ENCODE measurements at regions not wholly inside any gene's neighbourhood (a gene's known extent, or its start where the extent isn't known, plus 50 kb on each side); places are given as distances from the start of the nearest gene placed in this dataset.

- Histone ChIP-seq H3K27me3 (replicated peaks; ENCODE audit: insufficient read depth) (no peaks in the 10 kb centered on the region), H2AFZ (no peak overlapping the region), H3K36me3 (ENCODE audit: low read depth) (no peaks in the 10 kb centered on the region), H3K9me2 (ENCODE audit: insufficient read depth) (no peaks in the 10 kb centered on the region; the same call in 1 of the 2 replicates), H3K4me3 (no peak overlapping the region), H3K4me1 (ENCODE audit: insufficient read depth) (no peaks in the 10 kb centered on the region), H3K9ac (no peak overlapping the region), H4K20me1 (ENCODE audit: insufficient read depth) (no peaks in the 10 kb centered on the region), H3K9me3 (ENCODE audit: low read depth) (no peaks in the 10 kb centered on the region), H3K4me2 (ENCODE audit: unreplicated experiment) (no peak overlapping the region), H3K79me2 (ENCODE audit: insufficient read depth) (no peaks in the 10 kb centered on the region), H3K27ac (no peak overlapping the region), H3F3A (ENCODE audit: insufficient read depth) (no peaks in the 10 kb centered on the region)
- TF ChIP-seq EZH2 (IDR thresholded peaks at IDR 0.05; ENCODE audit: insufficient read depth, poor library complexity, severe bottlenecking) (no peak), EZH2phosphoT487 (IDR thresholded peaks at IDR 0.05; ENCODE audit: insufficient read depth, low read depth) (no peak)
- in situ Hi-C loops (cut with MboI): no loop called here
- WGBS, 2 experiments (ENCODE audit: low coverage in 1 of 2, low lambda C conversion rate in 2 of 2, missing lambda C conversion rate in 2 of 2): 70 to 77% methylated on average over 5 of the region's 5 CpGs
- DNase-seq: no peak
These were observed 167.1 kb upstream of the DAB1 start for GRCh38 chr1:57590978-57591377.

GRCh38 chr1:57586842-57587241 is 163.0 kb upstream of the DAB1 start:
- no peaks in the 10 kb centered on the region for H3K36me3 ChIP-seq (ENCODE audit: low read depth)
- no peak overlapping the region for H3K9ac ChIP-seq
- no peaks in the 10 kb centered on the region for H3K79me2 ChIP-seq (ENCODE audit: insufficient read depth)
- DNase-seq: no peak
- H2AFZ ChIP-seq: no peak overlapping the region
- no peaks in the 10 kb centered on the region for H3F3A ChIP-seq (ENCODE audit: insufficient read depth)
- in situ Hi-C loops (cut with MboI): no loop called here
- H3K27ac ChIP-seq: no peak overlapping the region
- no peaks in the 10 kb centered on the region for H3K4me1 ChIP-seq (ENCODE audit: insufficient read depth)
- no peaks in the 10 kb centered on the region; the same call in 1 of the 2 replicates for H3K9me2 ChIP-seq (ENCODE audit: insufficient read depth)
- no peaks in the 10 kb centered on the region for H3K27me3 ChIP-seq (replicated peaks; ENCODE audit: insufficient read depth)
- no peak overlapping the region for H3K4me3 ChIP-seq
- no peaks in the 10 kb centered on the region for H4K20me1 ChIP-seq (ENCODE audit: insufficient read depth)
- H3K9me3 ChIP-seq (ENCODE audit: low read depth): no peaks in the 10 kb centered on the region
- TF ChIP-seq EZH2phosphoT487 (IDR thresholded peaks at IDR 0.05; ENCODE audit: insufficient read depth, low read depth): no peak
- no peak for TF ChIP-seq EZH2 (IDR thresholded peaks at IDR 0.05; ENCODE audit: insufficient read depth, poor library complexity, severe bottlenecking)
- H3K4me2 ChIP-seq (ENCODE audit: unreplicated experiment): no peak overlapping the region

GRCh38 chr1:57578680-57579079 is 154.8 kb upstream of the DAB1 start:
- in situ Hi-C loops (cut with MboI): no loop called here
- no peaks in the 10 kb centered on the region for H3F3A ChIP-seq (ENCODE audit: insufficient read depth)
- no peaks in the 10 kb centered on the region for H3K27me3 ChIP-seq (replicated peaks; ENCODE audit: insufficient read depth)
- no peak for DNase-seq
- H3K4me1 ChIP-seq (ENCODE audit: insufficient read depth): no peaks in the 10 kb centered on the region
- no peaks in the 10 kb centered on the region for H3K79me2 ChIP-seq (ENCODE audit: insufficient read depth)
- H3K9me3 ChIP-seq (ENCODE audit: low read depth): no peaks in the 10 kb centered on the region
- H2AFZ ChIP-seq: no peak overlapping the region
- TF ChIP-seq EZH2 (IDR thresholded peaks at IDR 0.05; ENCODE audit: insufficient read depth, poor library complexity, severe bottlenecking) (no peak), EZH2phosphoT487 (IDR thresholded peaks at IDR 0.05; ENCODE audit: insufficient read depth, low read depth) (no peak)
- no peak overlapping the region for H3K9ac ChIP-seq
- no peak overlapping the region for H3K4me2 ChIP-seq (ENCODE audit: unreplicated experiment)
- no peaks in the 10 kb centered on the region for H4K20me1 ChIP-seq (ENCODE audit: insufficient read depth)
- no peak overlapping the region for H3K4me3 ChIP-seq
- H3K36me3 ChIP-seq (ENCODE audit: low read depth): no peaks in the 10 kb centered on the region
- no peaks in the 10 kb centered on the region for H3K9me2 ChIP-seq (ENCODE audit: insufficient read depth)
- no peak overlapping the region for H3K27ac ChIP-seq

GRCh38 chr1:57578099-57578498 is 154.2 kb upstream of the DAB1 start:
- Histone ChIP-seq H3K79me2 (ENCODE audit: insufficient read depth) (no peaks in the 10 kb centered on the region), H3F3A (ENCODE audit: insufficient read depth) (no peaks in the 10 kb centered on the region), H3K9ac (no peak overlapping the region), H3K9me2 (ENCODE audit: insufficient read depth) (no peaks in the 10 kb centered on the region), H3K4me2 (ENCODE audit: unreplicated experiment) (no peak overlapping the region), H4K20me1 (ENCODE audit: insufficient read depth) (no peaks in the 10 kb centered on the region), H3K36me3 (ENCODE audit: low read depth) (no peaks in the 10 kb centered on the region), H3K9me3 (ENCODE audit: low read depth) (no peaks in the 10 kb centered on the region), H3K27ac (no peak overlapping the region), H3K27me3 (replicated peaks; ENCODE audit: insufficient read depth) (no peaks in the 10 kb centered on the region), H2AFZ (no peak overlapping the region), H3K4me1 (ENCODE audit: insufficient read depth) (no peaks in the 10 kb centered on the region), H3K4me3 (no peak overlapping the region)
- in situ Hi-C loops (cut with MboI): no loop called here
- no peak for DNase-seq
- WGBS, 2 experiments (ENCODE audit: low coverage in 1 of 2, low lambda C conversion rate in 2 of 2, missing lambda C conversion rate in 2 of 2): 13 to 28% methylated on average over 2 of the region's 2 CpGs
- TF ChIP-seq EZH2 (IDR thresholded peaks at IDR 0.05; ENCODE audit: insufficient read depth, poor library complexity, severe bottlenecking) (no peak), EZH2phosphoT487 (IDR thresholded peaks at IDR 0.05; ENCODE audit: insufficient read depth, low read depth) (no peak)

- no peak overlapping the region for H2AFZ ChIP-seq
These were observed 152.9 kb upstream of the DAB1 start for GRCh38 chr1:57576756-57577155.

More at GRCh38 chr1:57576756-57577155, 152.9 kb upstream of the DAB1 start:
- in situ Hi-C loops (cut with MboI): no loop called here
- no peaks in the 10 kb centered on the region for H3K9me2 ChIP-seq (ENCODE audit: insufficient read depth)
- H3F3A ChIP-seq (ENCODE audit: insufficient read depth): no peaks in the 10 kb centered on the region
- no peak for DNase-seq
- H3K9ac ChIP-seq: no peak overlapping the region
- no peak overlapping the region for H3K27ac ChIP-seq
- H4K20me1 ChIP-seq (ENCODE audit: insufficient read depth): no peaks in the 10 kb centered on the region
- H3K4me3 ChIP-seq: no peak overlapping the region
- H3K36me3 ChIP-seq (ENCODE audit: low read depth): no peaks in the 10 kb centered on the region
- TF ChIP-seq EZH2 (IDR thresholded peaks at IDR 0.05; ENCODE audit: insufficient read depth, poor library complexity, severe bottlenecking): no peak
- no peak for TF ChIP-seq EZH2phosphoT487 (IDR thresholded peaks at IDR 0.05; ENCODE audit: insufficient read depth, low read depth)
- 36 to 38% methylated on average over 6 of the region's 6 CpGs for WGBS, 2 experiments (ENCODE audit: low coverage in 1 of 2, low lambda C conversion rate in 2 of 2, missing lambda C conversion rate in 2 of 2)
- H3K27me3 ChIP-seq (replicated peaks; ENCODE audit: insufficient read depth): no peaks in the 10 kb centered on the region
- no peaks in the 10 kb centered on the region for H3K4me1 ChIP-seq (ENCODE audit: insufficient read depth)
- no peaks in the 10 kb centered on the region for H3K9me3 ChIP-seq (ENCODE audit: low read depth)
- H3K79me2 ChIP-seq (ENCODE audit: insufficient read depth): no peaks in the 10 kb centered on the region
- H3K4me2 ChIP-seq (ENCODE audit: unreplicated experiment): no peak overlapping the region
